Activated T-helper 2 cell treated with anti-CD3 and anti-CD28 coated beads, Interferon-gamma antibody, Interleukin-2, Interleukin-4, amounts not matched to agents 10 μg/mL and 5 μg/mL and 100 μg/mL, durations not matched to agents 14 hours and 24 hours and 36 hours (primary cell): ENCODE measurements at regions not wholly inside any gene's neighbourhood (a gene's known extent, or its start where the extent isn't known, plus 50 kb on each side); places are given as distances from the start of the nearest gene placed in this dataset.

Experiments
- DNase-seq: peaks from one replicate; pipeline ENCODE4 v3.0.0; 2021; ENCODE audit warnings: low spot score
- H3K27ac Mint-ChIP-seq: one replicate; pipeline ENCODE4 v1.8.0; 2021; ENCODE audit warnings: mixed read lengths
- H3K27me3 Mint-ChIP-seq: one replicate; pipeline ENCODE4 v1.8.0; 2021; ENCODE audit warnings: low read depth, mixed read lengths
- H3K36me3 Mint-ChIP-seq: one replicate; pipeline ENCODE4 v1.8.0; 2021; ENCODE audit warnings: low read depth, mixed read lengths
- H3K4me1 Mint-ChIP-seq: one replicate; pipeline ENCODE4 v1.8.0; 2021; ENCODE audit warnings: low read depth, mixed read lengths
- H3K4me3 Mint-ChIP-seq: one replicate; pipeline ENCODE4 v1.8.0; 2021; ENCODE audit warnings: low read depth, mild to moderate bottlenecking, moderate library complexity, mixed read lengths
- H3K9me3 Mint-ChIP-seq: one replicate; pipeline ENCODE4 v1.8.0; 2021; ENCODE audit warnings: mixed read lengths
- intact Hi-C: fragments of 100-400 bp; cut with micrococcal nuclease; formaldehyde crosslinking; loops from one replicate; pipeline ENCODE4 v1.15.1; 2023

- no peak for DNase-seq
- intact Hi-C loops, result no loop called here
- no peak overlapping the region for H3K27ac Mint-ChIP-seq
- no peaks in the 10 kb centered on the region for H3K9me3 Mint-ChIP-seq
- no peaks in the 10 kb centered on the region for H3K27me3 Mint-ChIP-seq
- H3K36me3 Mint-ChIP-seq, result no peaks in the 10 kb centered on the region
- H3K4me1 Mint-ChIP-seq, result no peaks in the 10 kb centered on the region
- H3K4me3 Mint-ChIP-seq, result no peak overlapping the region
Measured at GRCh38 chr22:48180631-48181030, 1418.2 kb downstream of the TBC1D22A start.

GRCh38 chr22:48179571-48180546 is 1417.4 kb downstream of the TBC1D22A start:
- no peaks in the 10 kb centered on the region for H3K9me3 Mint-ChIP-seq
- DNase-seq, result no peak
- H3K27me3 Mint-ChIP-seq, result no peaks in the 10 kb centered on the region
- intact Hi-C loops, result no loop called here
- H3K36me3 Mint-ChIP-seq, result no peaks in the 10 kb centered on the region
- no peaks in the 10 kb centered on the region for H3K4me1 Mint-ChIP-seq
- H3K4me3 Mint-ChIP-seq, result no peak overlapping the region
- no peak overlapping the region for H3K27ac Mint-ChIP-seq

GRCh38 chr22:48178536-48178935 is 1416.1 kb downstream of the TBC1D22A start:
- Mint-ChIP-seq H3K9me3 (no peaks in the 10 kb centered on the region), H3K27ac (no peak overlapping the region), H3K4me3 (no peak overlapping the region), H3K27me3 (no peaks in the 10 kb centered on the region), H3K36me3 (no peaks in the 10 kb centered on the region), H3K4me1 (no peaks in the 10 kb centered on the region)
- intact Hi-C loops, result no loop called here
- DNase-seq, result no peak

GRCh38 chr22:48177631-48178030 is 1415.2 kb downstream of the TBC1D22A start:
- Mint-ChIP-seq H3K4me1 (no peaks in the 10 kb centered on the region), H3K36me3 (no peaks in the 10 kb centered on the region), H3K4me3 (no peak overlapping the region), H3K27me3 (no peaks in the 10 kb centered on the region), H3K27ac (no peak overlapping the region), H3K9me3 (no peaks in the 10 kb centered on the region)
- no peak for DNase-seq
- intact Hi-C loops, result no loop called here

GRCh38 chr22:48175721-48176120 is 1413.3 kb downstream of the TBC1D22A start:
- H3K36me3 Mint-ChIP-seq, result no peaks in the 10 kb centered on the region
- no peaks in the 10 kb centered on the region for H3K9me3 Mint-ChIP-seq
- intact Hi-C loops, result no loop called here
- no peak for DNase-seq
- no peaks in the 10 kb centered on the region for H3K4me1 Mint-ChIP-seq
- no peaks in the 10 kb centered on the region for H3K27me3 Mint-ChIP-seq
- no peak overlapping the region for H3K27ac Mint-ChIP-seq
- no peak overlapping the region for H3K4me3 Mint-ChIP-seq

- Mint-ChIP-seq H3K27ac (no peak overlapping the region), H3K36me3 (no peaks in the 10 kb centered on the region), H3K4me1 (no peaks in the 10 kb centered on the region), H3K27me3 (no peaks in the 10 kb centered on the region), H3K9me3 (no peaks in the 10 kb centered on the region), H3K4me3 (no peak overlapping the region)
- no peak for DNase-seq
- intact Hi-C loops, result no loop called here
Measured at GRCh38 chr22:48173773-48174160, 1411.3 kb downstream of the TBC1D22A start.

- Mint-ChIP-seq H3K4me1 (no peaks in the 10 kb centered on the region), H3K4me3 (no peak overlapping the region), H3K36me3 (no peaks in the 10 kb centered on the region), H3K27ac (no peak overlapping the region), H3K9me3 (no peaks in the 10 kb centered on the region), H3K27me3 (no peaks in the 10 kb centered on the region)
- DNase-seq, result no peak
- intact Hi-C loops, result no loop called here
Measured at GRCh38 chr22:48173061-48173772, 1410.8 kb downstream of the TBC1D22A start.

GRCh38 chr22:48171271-48171691 is 1408.8 kb downstream of the TBC1D22A start:
- H3K27ac Mint-ChIP-seq, result no peak overlapping the region
- intact Hi-C loops, result no loop called here
- H3K4me1 Mint-ChIP-seq, result no peaks in the 10 kb centered on the region
- H3K36me3 Mint-ChIP-seq, result no peaks in the 10 kb centered on the region
- no peaks in the 10 kb centered on the region for H3K27me3 Mint-ChIP-seq
- DNase-seq, result no peak
- H3K4me3 Mint-ChIP-seq, result no peak overlapping the region
- H3K9me3 Mint-ChIP-seq, result no peaks in the 10 kb centered on the region

- H3K27ac Mint-ChIP-seq, result no peak overlapping the region
- intact Hi-C loops, result no loop called here
- H3K36me3 Mint-ChIP-seq, result no peaks in the 10 kb centered on the region
- DNase-seq, result no peak
- no peak overlapping the region for H3K4me3 Mint-ChIP-seq
- H3K4me1 Mint-ChIP-seq, result no peaks in the 10 kb centered on the region
- H3K9me3 Mint-ChIP-seq, result no peaks in the 10 kb centered on the region
- H3K27me3 Mint-ChIP-seq, result no peaks in the 10 kb centered on the region
Measured at GRCh38 chr22:48169227-48169626, 1406.8 kb downstream of the TBC1D22A start.

GRCh38 chr22:48167238-48167637 is 1404.8 kb downstream of the TBC1D22A start:
- Mint-ChIP-seq H3K9me3 (no peaks in the 10 kb centered on the region), H3K4me1 (no peaks in the 10 kb centered on the region), H3K36me3 (no peaks in the 10 kb centered on the region), H3K27me3 (no peaks in the 10 kb centered on the region), H3K4me3 (no peak overlapping the region), H3K27ac (no peak overlapping the region)
- no peak for DNase-seq
- intact Hi-C loops, result no loop called here

- no peaks in the 10 kb centered on the region for H3K9me3 Mint-ChIP-seq
- no peaks in the 10 kb centered on the region for H3K36me3 Mint-ChIP-seq
- no peak overlapping the region for H3K4me3 Mint-ChIP-seq
- no peaks in the 10 kb centered on the region for H3K27me3 Mint-ChIP-seq
- H3K27ac Mint-ChIP-seq, result no peak overlapping the region
- DNase-seq, result no peak
- intact Hi-C loops, result no loop called here
- no peaks in the 10 kb centered on the region for H3K4me1 Mint-ChIP-seq
Measured at GRCh38 chr22:48161298-48161697, 1398.8 kb downstream of the TBC1D22A start.

GRCh38 chr22:48157676-48158075 is 1395.2 kb downstream of the TBC1D22A start:
- H3K4me1 Mint-ChIP-seq, result no peaks in the 10 kb centered on the region
- DNase-seq, result no peak
- H3K4me3 Mint-ChIP-seq, result no peak overlapping the region
- H3K27me3 Mint-ChIP-seq, result no peaks in the 10 kb centered on the region
- intact Hi-C loops, result no loop called here
- H3K9me3 Mint-ChIP-seq, result no peaks in the 10 kb centered on the region
- H3K27ac Mint-ChIP-seq, result no peak overlapping the region
- H3K36me3 Mint-ChIP-seq, result no peaks in the 10 kb centered on the region
